GM12864 (cell line): ENCODE measurements at regions not wholly inside any gene's neighbourhood (a gene's known extent, or its start where the extent isn't known, plus 50 kb on each side); places are given as distances from the start of the nearest gene placed in this dataset.
"Not testable (repeated sequence)": the region's sequence is repeated elsewhere in the genome, so short reads cannot be mapped to it uniquely, and the experiment has no call there.

ENCODE experiments used
- DNase-seq: peaks from one replicate; pipeline ENCODE4 v3.0.0-alpha.2; 2011; ENCODE audit warnings: low read depth
- H3K4me3 ChIP-seq: 2 replicates; pipeline ENCODE4 v1.5.1; 2011; ENCODE audit warnings: mild to moderate bottlenecking, low read depth, low read length, control low read depth
- CTCF ChIP-seq: IDR thresholded peaks from 2 replicates; pipeline ENCODE4 v1.5.1; 2011; ENCODE audit warnings: low read depth, mild to moderate bottlenecking, moderate library complexity, low read length, control low read depth, inconsistent platforms; ENCODE audit errors: missing control alignments

- DNase-seq = no peak
- TF ChIP-seq CTCF = no peak
- H3K4me3 ChIP-seq = no peak overlapping the region
Measured at GRCh38 chr9:104362912-104363472, 141.1 kb upstream of the OR13F1 start.

GRCh38 chr9:104367507-104367906 is 136.6 kb upstream of the OR13F1 start:
- no peak overlapping the region for H3K4me3 ChIP-seq
- no peak for DNase-seq
- TF ChIP-seq CTCF = no peak

GRCh38 chr9:104368318-104368717 is 135.7 kb upstream of the OR13F1 start:
- not testable (repeated sequence) for H3K4me3 ChIP-seq, DNase-seq

- H3K4me3 ChIP-seq = no peak overlapping the region
- TF ChIP-seq CTCF = no peak
- DNase-seq = no peak
Measured at GRCh38 chr9:104374711-104375110, 129.4 kb upstream of the OR13F1 start.

GRCh38 chr9:104386013-104386412 is 118.0 kb upstream of the OR13F1 start:
- TF ChIP-seq CTCF = no peak
- DNase-seq = no peak
- H3K4me3 ChIP-seq = no peak overlapping the region

- no peak overlapping the region for H3K4me3 ChIP-seq
- peak; percentile 60 for TF ChIP-seq CTCF
- no peak for DNase-seq
Measured at GRCh38 chr9:104386425-104387069, 117.5 kb upstream of the OR13F1 start.

GRCh38 chr9:104388071-104388470 is 116.0 kb upstream of the OR13F1 start:
- no peak overlapping the region for H3K4me3 ChIP-seq
- no peak for DNase-seq
- no peak for TF ChIP-seq CTCF
